CD8-positive, alpha-beta memory T cell (primary cell): ENCODE measurements at regions not wholly inside any gene's neighbourhood (a gene's known extent, or its start where the extent isn't known, plus 50 kb on each side); places are given as distances from the start of the nearest gene placed in this dataset.
A peak's percentile ranks its signal among the peaks of the same experiment; 100 is the strongest.

Experiments used
- CTCF ChIA-PET: fragments of 350-600 bp; sonication (Branson Sonifier 250); formaldehyde crosslinking; loops from one replicate; lab custom pipeline; 2021; ENCODE audit warnings: antibody characterized with exemption; lab: Charles Lee
- POLR2A ChIA-PET: fragments of 350-600 bp; sonication (Branson Sonifier 250); formaldehyde crosslinking; loops from one replicate; lab custom pipeline; 2021; ENCODE audit warnings: antibody characterized with exemption; lab: Charles Lee
- DNase-seq, 5 donors: peaks; one replicate each; pipeline versions ENCODE4 v3.0.0 to v3.0.0-alpha.2; 2020 to 2022; ENCODE audit warnings: mixed read lengths in 1 of 5
- H3K27ac ChIP-seq: one replicate; pipeline ENCODE4 v1.7.0; 2013; ENCODE audit warnings: low read depth, mild to moderate bottlenecking, low read length, moderate library complexity
- H3K27me3 ChIP-seq: 2 replicates; pipeline ENCODE4 v1.7.0; 2013; ENCODE audit warnings: low read length, mild to moderate bottlenecking; ENCODE audit not compliant: insufficient read depth, poor library complexity, severe bottlenecking
- H3K36me3 ChIP-seq: 2 replicates; pipeline ENCODE4 v1.7.0; 2013; ENCODE audit warnings: mild to moderate bottlenecking, low read length, moderate library complexity; ENCODE audit not compliant: insufficient read depth
- H3K4me1 ChIP-seq: 2 replicates; pipeline ENCODE4 v1.7.0; 2013; ENCODE audit warnings: mild to moderate bottlenecking, low read length, moderate library complexity; ENCODE audit not compliant: insufficient read depth
- H3K4me3 ChIP-seq: 2 replicates; pipeline ENCODE4 v1.7.0; 2013; ENCODE audit warnings: mild to moderate bottlenecking, low read length
- H3K9me3 ChIP-seq: 2 replicates; pipeline ENCODE4 v1.7.0; 2013; ENCODE audit warnings: mild to moderate bottlenecking, low read length
- H3K27ac Mint-ChIP-seq, 8 donors: one replicate each; pipeline ENCODE4 v1.8.0; 2020 to 2021; ENCODE audit warnings: mixed read lengths in 8 of 8, mild to moderate bottlenecking in 6 of 8, inconsistent platforms in 3 of 8, moderate library complexity in 3 of 8
- H3K27me3 Mint-ChIP-seq, 2 donors: one replicate each; pipeline ENCODE4 v1.8.0; 2020 to 2021; ENCODE audit warnings: mixed read lengths in 2 of 2, mild to moderate bottlenecking in 1 of 2, moderate library complexity in 1 of 2
- H3K36me3 Mint-ChIP-seq, 3 donors: one replicate each; pipeline ENCODE4 v1.8.0; 2020 to 2021; ENCODE audit warnings: mixed read lengths in 3 of 3, inconsistent platforms in 1 of 3, mild to moderate bottlenecking in 1 of 3
- H3K4me1 Mint-ChIP-seq, 3 donors: one replicate each; pipeline ENCODE4 v1.8.0; 2020 to 2021; ENCODE audit warnings: mixed read lengths in 3 of 3, inconsistent platforms in 1 of 3, mild to moderate bottlenecking in 1 of 3
- H3K4me3 Mint-ChIP-seq, 7 donors: one replicate each; pipeline ENCODE4 v1.8.0; 2020 to 2021; ENCODE audit warnings: mixed read lengths in 7 of 7, mild to moderate bottlenecking in 6 of 7, moderate library complexity in 4 of 7, inconsistent platforms in 2 of 7
- H3K9me3 Mint-ChIP-seq, 5 donors: one replicate each; pipeline ENCODE4 v1.8.0; 2020 to 2022; ENCODE audit warnings: mixed read lengths in 5 of 5, mild to moderate bottlenecking in 3 of 5, moderate library complexity in 2 of 5, inconsistent platforms in 1 of 5

DNA sequence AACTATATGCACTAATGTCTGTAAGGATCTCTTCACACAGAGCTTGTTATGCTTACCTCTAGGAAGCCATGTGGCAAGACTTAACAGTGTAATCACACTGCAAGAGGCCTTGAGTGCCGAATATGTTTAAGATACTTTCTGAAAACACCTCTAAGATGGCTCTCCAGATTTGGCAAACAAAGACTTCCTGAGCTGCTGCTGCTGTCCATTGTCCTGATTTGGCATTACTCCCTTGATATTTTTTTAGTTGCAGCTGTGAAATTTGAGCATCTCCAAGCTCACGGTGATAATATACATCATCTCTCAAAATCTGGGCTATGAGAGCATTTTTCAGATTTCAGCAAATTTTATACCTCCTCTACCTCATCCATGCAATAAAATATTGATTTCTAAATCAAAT, 384.5 kb upstream of the CDH6 start:
- Mint-ChIP-seq H3K4me1 (no peaks in the 10 kb centered on the region), H3K27ac (no peak overlapping the region), H3K9me3 (peaks cover 4 to 19% (median 16%) of the 10 kb centered on the region in 5 donors), H3K36me3 (no peaks in the 10 kb centered on the region), H3K4me3 (no peak overlapping the region), H3K27me3 (no peaks in the 10 kb centered on the region)
- DNase-seq, result no peak
- no peaks in the 10 kb centered on the region for H3K27me3 ChIP-seq
- ChIA-PET POLR2A (no interaction called here), CTCF (no interaction called here)
- H3K4me1 ChIP-seq, result no peaks in the 10 kb centered on the region
- no peaks in the 10 kb centered on the region for H3K9me3 ChIP-seq
- no peak overlapping the region for H3K4me3 ChIP-seq
- H3K27ac ChIP-seq, result no peak overlapping the region
- no peaks in the 10 kb centered on the region for H3K36me3 ChIP-seq

- Histone ChIP-seq H3K4me1 (no peaks in the 10 kb centered on the region), H3K27me3 (no peaks in the 10 kb centered on the region), H3K36me3 (no peaks in the 10 kb centered on the region), H3K9me3 (no peaks in the 10 kb centered on the region), H3K27ac (no peak overlapping the region), H3K4me3 (no peak overlapping the region)
- Mint-ChIP-seq H3K9me3 (peaks cover 6 to 33% (median 19%) of the 10 kb centered on the region in 5 donors), H3K4me1 (no peaks in the 10 kb centered on the region), H3K4me3 (no peak overlapping the region), H3K36me3 (no peaks in the 10 kb centered on the region), H3K27ac (no peak overlapping the region), H3K27me3 (no peaks in the 10 kb centered on the region)
- POLR2A ChIA-PET, result no interaction called here
- CTCF ChIA-PET, result no interaction called here
- no peak for DNase-seq
These were observed 388.6 kb upstream of the CDH6 start for GRCh38 chr5:30804739-30805505.

- H3K9me3 Mint-ChIP-seq, result peaks cover 6 to 36% (median 18%) of the 10 kb centered on the region in 5 donors
- ChIA-PET CTCF (no interaction called here), POLR2A (no interaction called here)
- H3K27me3 ChIP-seq, result no peaks in the 10 kb centered on the region
- no peaks in the 10 kb centered on the region for H3K4me1 ChIP-seq
- H3K36me3 ChIP-seq, result no peaks in the 10 kb centered on the region
- no peaks in the 10 kb centered on the region for H3K9me3 ChIP-seq
- H3K4me1 Mint-ChIP-seq, result no peaks in the 10 kb centered on the region
- H3K4me3 ChIP-seq, result no peak overlapping the region
- H3K4me3 Mint-ChIP-seq, result no peak overlapping the region
- no peaks in the 10 kb centered on the region for H3K27me3 Mint-ChIP-seq
- no peak overlapping the region for H3K27ac ChIP-seq
- H3K27ac Mint-ChIP-seq, result no peak overlapping the region
- no peak for DNase-seq
- H3K36me3 Mint-ChIP-seq, result no peaks in the 10 kb centered on the region
These were observed 390.4 kb upstream of the CDH6 start for GRCh38 chr5:30802961-30803705.

- ChIA-PET CTCF (no interaction called here), POLR2A (no interaction called here)
- Mint-ChIP-seq H3K4me1 (no peaks in the 10 kb centered on the region), H3K9me3 (peaks cover 5 to 44% (median 20%) of the 10 kb centered on the region in 5 donors), H3K27me3 (no peaks in the 10 kb centered on the region), H3K36me3 (no peaks in the 10 kb centered on the region), H3K4me3 (no peak overlapping the region), H3K27ac (no peak overlapping the region)
- no peaks in the 10 kb centered on the region for H3K27me3 ChIP-seq
- no peaks in the 10 kb centered on the region for H3K9me3 ChIP-seq
- H3K4me3 ChIP-seq, result no peak overlapping the region
- no peak overlapping the region for H3K27ac ChIP-seq
- DNase-seq, result no peak
- no peaks in the 10 kb centered on the region for H3K4me1 ChIP-seq
- no peaks in the 10 kb centered on the region for H3K36me3 ChIP-seq
These were observed 411.8 kb upstream of the CDH6 start for GRCh38 chr5:30781643-30782042.

GRCh38 chr5:30768056-30768690, 425.3 kb upstream of the CDH6 start:
- H3K4me3 ChIP-seq, result no peak overlapping the region
- H3K27ac ChIP-seq, result no peak overlapping the region
- no peaks in the 10 kb centered on the region for H3K4me1 ChIP-seq
- Mint-ChIP-seq H3K36me3 (no peaks in the 10 kb centered on the region), H3K9me3 (peaks cover 0 to 4% (median 0%) of the 10 kb centered on the region in 5 donors), H3K27me3 (peaks cover 0 to 2% of the 10 kb centered on the region in 2 donors), H3K4me1 (no peaks in the 10 kb centered on the region), H3K4me3 (no peak overlapping the region), H3K27ac (peak overlapping the region in 1 of 8 donors; percentile 36)
- H3K36me3 ChIP-seq, result no peaks in the 10 kb centered on the region
- H3K9me3 ChIP-seq, result no peaks in the 10 kb centered on the region
- DNase-seq, result no peak
- POLR2A ChIA-PET, result no interaction called here
- H3K27me3 ChIP-seq, result no peaks in the 10 kb centered on the region
- CTCF ChIA-PET, result no interaction called here

GRCh38 chr5:30765706-30766105, 427.8 kb upstream of the CDH6 start:
- Histone ChIP-seq H3K27me3 (no peaks in the 10 kb centered on the region), H3K4me1 (no peaks in the 10 kb centered on the region), H3K9me3 (no peaks in the 10 kb centered on the region), H3K36me3 (no peaks in the 10 kb centered on the region), H3K4me3 (no peak overlapping the region), H3K27ac (no peak overlapping the region)
- H3K4me3 Mint-ChIP-seq, result no peak overlapping the region
- DNase-seq, result no peak
- CTCF ChIA-PET, result no interaction called here
- peaks cover 2 to 10% (median 5%) of the 10 kb centered on the region in 5 donors for H3K9me3 Mint-ChIP-seq
- POLR2A ChIA-PET, result no interaction called here
- H3K36me3 Mint-ChIP-seq, result no peaks in the 10 kb centered on the region
- H3K27me3 Mint-ChIP-seq, result no peaks in the 10 kb centered on the region
- H3K27ac Mint-ChIP-seq, result no peak overlapping the region
- no peaks in the 10 kb centered on the region for H3K4me1 Mint-ChIP-seq

DNA sequence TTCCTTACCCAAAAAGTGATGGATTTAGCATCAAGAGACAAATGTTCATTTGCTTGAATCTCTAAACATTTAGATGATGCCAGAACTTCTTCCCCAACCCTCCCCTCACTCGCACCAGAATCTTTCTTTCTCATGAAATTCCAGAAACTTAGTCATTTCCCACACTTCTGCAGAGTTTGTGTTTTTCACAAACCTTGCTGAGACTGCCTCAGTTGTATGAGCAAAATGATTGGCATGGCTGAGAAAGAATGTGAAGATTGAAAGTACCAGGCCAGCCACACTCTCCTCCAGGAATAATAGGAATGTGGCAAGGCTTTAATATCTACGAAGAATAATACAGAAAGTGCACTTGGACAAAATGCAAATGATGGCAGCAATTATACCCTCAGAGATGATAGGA, 428.3 kb upstream of the CDH6 start:
- Histone ChIP-seq H3K36me3 (no peaks in the 10 kb centered on the region), H3K9me3 (no peaks in the 10 kb centered on the region), H3K4me1 (no peaks in the 10 kb centered on the region), H3K4me3 (no peak overlapping the region), H3K27ac (no peak overlapping the region), H3K27me3 (no peaks in the 10 kb centered on the region)
- Mint-ChIP-seq H3K27me3 (no peaks in the 10 kb centered on the region), H3K36me3 (no peaks in the 10 kb centered on the region), H3K4me3 (no peak overlapping the region), H3K4me1 (no peaks in the 10 kb centered on the region), H3K9me3 (peaks cover 2 to 13% (median 5%) of the 10 kb centered on the region in 5 donors), H3K27ac (no peak overlapping the region)
- no peak for DNase-seq
- POLR2A ChIA-PET, result no interaction called here
- CTCF ChIA-PET, result no interaction called here

GRCh38 chr5:30764704-30765103, 428.8 kb upstream of the CDH6 start:
- Mint-ChIP-seq H3K27ac (no peak overlapping the region), H3K36me3 (no peaks in the 10 kb centered on the region), H3K4me3 (no peak overlapping the region), H3K9me3 (peaks cover 2 to 18% (median 5%) of the 10 kb centered on the region in 5 donors), H3K27me3 (no peaks in the 10 kb centered on the region), H3K4me1 (no peaks in the 10 kb centered on the region)
- ChIA-PET POLR2A (no interaction called here), CTCF (no interaction called here)
- Histone ChIP-seq H3K27me3 (no peaks in the 10 kb centered on the region), H3K27ac (no peak overlapping the region), H3K9me3 (no peaks in the 10 kb centered on the region), H3K4me3 (no peak overlapping the region), H3K36me3 (no peaks in the 10 kb centered on the region), H3K4me1 (no peaks in the 10 kb centered on the region)
- DNase-seq, result no peak
